Ovary (tissue), 7 donors: ENCODE measurements at regions not wholly inside any gene's neighbourhood (a gene's known extent, or its start where the extent isn't known, plus 50 kb on each side); places are given as distances from the start of the nearest gene placed in this dataset.

Source experiments
- DNase-seq, 5 donors: peaks; one replicate each; pipeline ENCODE4 v3.0.0-alpha.2; 2019 to 2020
- H3K27ac ChIP-seq, 2 donors: fragments of 200-600 bp; one replicate each; pipeline versions ENCODE4 v1.5.1 to v1.8.0; 2019 to 2022
- H3K27me3 ChIP-seq: fragments of 200-600 bp; one replicate; pipeline ENCODE4 v1.8.0; 2022
- H3K36me3 ChIP-seq: fragments of 200-600 bp; sonication (generic); one replicate; pipeline ENCODE4 v1.5.1; 2019
- H3K4me1 ChIP-seq: one replicate; pipeline ENCODE4 v1.8.1; 2013; ENCODE audit warnings: mild to moderate bottlenecking, moderate library complexity; ENCODE audit not compliant: insufficient read depth
- H3K4me3 ChIP-seq: fragments of 200-600 bp; sonication (generic); one replicate; pipeline ENCODE4 v1.5.1; 2017
- H3K9me3 ChIP-seq, 2 donors: fragments of 200-600 bp in 1 of 2; sonication (generic) in 1 of 2; one replicate each; pipeline versions ENCODE4 v1.5.1 to v1.8.1; 2013 to 2019; ENCODE audit warnings: mild to moderate bottlenecking in 1 of 2, moderate library complexity in 1 of 2
- EP300 ChIP-seq: sonication (generic); formaldehyde crosslinking; IDR thresholded peaks from one replicate; pipeline ENCODE4 v1.6.1; 2017; ENCODE audit warnings: antibody characterized with exemption
- POLR2A ChIP-seq: fragments of 450-650 bp; IDR thresholded peaks from one replicate; pipeline ENCODE4 v1.6.1; 2017; ENCODE audit warnings: antibody characterized with exemption, mild to moderate bottlenecking, moderate library complexity
- WGBS, 3 donors: extraction: QIAGEN DNeasy Blood & Tissue Kit in 1 of 3; methylation state at CpG; one replicate each; pipeline versions ENCODE4 v1.1.5 to v1.1.7; 2013 to 2017; 5-methylcytosine and 5-hydroxymethylcytosine counted together
- intact Hi-C, 4 donors: fragments of 100-400 bp; cut with DNase I; formaldehyde crosslinking; loops; one replicate each; pipeline versions ENCODE4 v1.11.0 to v1.15.1; 2022 to 2023
- TF ChIP-seq, protein P1 (sequence below), 3 donors: fragments of 450-650 bp in 2 of 3; fragments of 200-600 bp in 1 of 3; IDR thresholded peaks; one replicate each; pipeline versions ENCODE4 v1.5.1 to v1.8.0; 2016 to 2022; ENCODE audit warnings: antibody characterized with exemption in 3 of 3, mild to moderate bottlenecking in 1 of 3
- donor health status: DM: no; HTN: no; CAD: no; lungs with moderate emphysema.
- donor health status: DM: no; HTN: no; CAD: no.
- donor health status: Bipolar disorder and iron deficiency.
- donor health status: DM: no; HTN: no; CAD: no.
- donor health status: DM: yes; HTN: yes; CAD: no.

- no peak for DNase-seq
- Histone ChIP-seq H3K27ac (no peak overlapping the region), H3K36me3 (no peaks in the 10 kb centered on the region), H3K9me3 (no peaks in the 10 kb centered on the region), H3K4me1 (no peaks in the 10 kb centered on the region), H3K27me3 (no peaks in the 10 kb centered on the region), H3K4me3 (no peak overlapping the region)
- WGBS, 3 donors = 68 to 69% (median 69%) methylated on average over 4 of the region's 4 CpGs
- TF ChIP-seq POLR2A = no peak
- TF ChIP-seq, protein P1, sequence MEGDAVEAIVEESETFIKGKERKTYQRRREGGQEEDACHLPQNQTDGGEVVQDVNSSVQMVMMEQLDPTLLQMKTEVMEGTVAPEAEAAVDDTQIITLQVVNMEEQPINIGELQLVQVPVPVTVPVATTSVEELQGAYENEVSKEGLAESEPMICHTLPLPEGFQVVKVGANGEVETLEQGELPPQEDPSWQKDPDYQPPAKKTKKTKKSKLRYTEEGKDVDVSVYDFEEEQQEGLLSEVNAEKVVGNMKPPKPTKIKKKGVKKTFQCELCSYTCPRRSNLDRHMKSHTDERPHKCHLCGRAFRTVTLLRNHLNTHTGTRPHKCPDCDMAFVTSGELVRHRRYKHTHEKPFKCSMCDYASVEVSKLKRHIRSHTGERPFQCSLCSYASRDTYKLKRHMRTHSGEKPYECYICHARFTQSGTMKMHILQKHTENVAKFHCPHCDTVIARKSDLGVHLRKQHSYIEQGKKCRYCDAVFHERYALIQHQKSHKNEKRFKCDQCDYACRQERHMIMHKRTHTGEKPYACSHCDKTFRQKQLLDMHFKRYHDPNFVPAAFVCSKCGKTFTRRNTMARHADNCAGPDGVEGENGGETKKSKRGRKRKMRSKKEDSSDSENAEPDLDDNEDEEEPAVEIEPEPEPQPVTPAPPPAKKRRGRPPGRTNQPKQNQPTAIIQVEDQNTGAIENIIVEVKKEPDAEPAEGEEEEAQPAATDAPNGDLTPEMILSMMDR (IDR thresholded peaks at IDR 0.05) = no peak
- intact Hi-C loops = no loop called here
These were observed 310.6 kb upstream of the TSHZ3 start for GRCh38 chr19:31659897-31660210.

DNA sequence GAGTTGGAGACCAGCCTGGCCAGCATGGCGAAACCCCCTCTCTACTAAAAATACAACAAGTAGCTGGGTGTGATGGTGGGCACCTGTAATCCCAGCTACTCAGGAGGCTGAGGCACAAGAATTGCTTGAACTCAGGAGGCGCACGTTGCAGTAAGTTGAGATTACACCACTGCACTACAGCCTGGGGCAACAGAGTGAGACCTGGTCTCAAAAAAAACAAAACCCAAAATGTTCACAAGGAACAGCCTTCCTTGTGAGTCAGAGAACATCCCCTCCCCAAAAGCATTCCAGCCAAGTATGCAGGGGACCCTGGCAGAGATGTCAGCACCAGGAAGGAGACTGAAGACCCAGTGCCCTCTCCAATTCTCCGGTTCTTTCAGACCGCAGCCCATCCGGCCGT is 314.9 kb upstream of the TSHZ3 start:
- Histone ChIP-seq H3K4me3 (no peak overlapping the region), H3K27ac (no peak overlapping the region), H3K36me3 (no peaks in the 10 kb centered on the region), H3K4me1 (no peaks in the 10 kb centered on the region), H3K27me3 (no peaks in the 10 kb centered on the region), H3K9me3 (no peaks in the 10 kb centered on the region)
- intact Hi-C loops = no loop called here
- TF ChIP-seq, protein P1 (IDR thresholded peaks at IDR 0.05) = no peak
- TF ChIP-seq POLR2A = no peak
- TF ChIP-seq EP300 = no peak
- DNase-seq = no peak
- WGBS, 3 donors = 84 to 89% (median 87%) methylated on average over 7 of the region's 7 CpGs

GRCh38 chr19:31664997-31665396 is 315.8 kb upstream of the TSHZ3 start:
- intact Hi-C loops = no loop called here
- H3K27me3 ChIP-seq = no peaks in the 10 kb centered on the region
- H3K27ac ChIP-seq = no peak overlapping the region
- H3K36me3 ChIP-seq = no peaks in the 10 kb centered on the region
- DNase-seq = no peak
- no peaks in the 10 kb centered on the region for H3K4me1 ChIP-seq
- WGBS, 3 donors = 87 to 93% (median 88%) methylated on average over 6 of the region's 6 CpGs
- no peak overlapping the region for H3K4me3 ChIP-seq
- TF ChIP-seq EP300 = no peak
- TF ChIP-seq, protein P1 (IDR thresholded peaks at IDR 0.05) = no peak
- TF ChIP-seq POLR2A = no peak
- H3K9me3 ChIP-seq = no peaks in the 10 kb centered on the region

DNA sequence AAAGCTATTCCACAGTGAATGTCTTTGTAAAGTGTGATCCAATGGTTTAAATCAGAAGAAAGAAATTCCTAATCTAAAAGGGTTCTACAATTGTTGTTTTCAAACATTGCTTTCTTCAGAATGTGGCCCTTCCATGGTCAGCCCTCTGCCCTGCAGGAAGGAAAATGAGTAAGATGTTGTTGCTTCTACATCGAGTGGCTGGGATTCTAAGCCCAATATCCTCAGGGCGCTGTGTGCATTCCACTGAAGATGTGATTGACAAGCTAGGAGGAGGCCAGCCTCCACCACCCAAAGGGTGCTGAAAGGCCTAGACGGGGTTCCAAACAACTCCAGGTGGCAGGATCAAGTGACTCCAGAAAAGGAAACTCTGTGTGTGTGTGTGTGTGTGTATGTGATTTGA is 316.9 kb upstream of the TSHZ3 start:
- H3K4me3 ChIP-seq = no peak overlapping the region
- H3K36me3 ChIP-seq = no peaks in the 10 kb centered on the region
- no peaks in the 10 kb centered on the region for H3K4me1 ChIP-seq
- 73 to 78% (median 74%) methylated on average over 3 of the region's 3 CpGs for WGBS, 3 donors
- TF ChIP-seq POLR2A = no peak
- TF ChIP-seq, protein P1 (IDR thresholded peaks at IDR 0.05) = no peak
- no peak for DNase-seq
- H3K9me3 ChIP-seq = no peaks in the 10 kb centered on the region
- intact Hi-C loops = no loop called here
- no peaks in the 10 kb centered on the region for H3K27me3 ChIP-seq
- no peak overlapping the region for H3K27ac ChIP-seq

DNA sequence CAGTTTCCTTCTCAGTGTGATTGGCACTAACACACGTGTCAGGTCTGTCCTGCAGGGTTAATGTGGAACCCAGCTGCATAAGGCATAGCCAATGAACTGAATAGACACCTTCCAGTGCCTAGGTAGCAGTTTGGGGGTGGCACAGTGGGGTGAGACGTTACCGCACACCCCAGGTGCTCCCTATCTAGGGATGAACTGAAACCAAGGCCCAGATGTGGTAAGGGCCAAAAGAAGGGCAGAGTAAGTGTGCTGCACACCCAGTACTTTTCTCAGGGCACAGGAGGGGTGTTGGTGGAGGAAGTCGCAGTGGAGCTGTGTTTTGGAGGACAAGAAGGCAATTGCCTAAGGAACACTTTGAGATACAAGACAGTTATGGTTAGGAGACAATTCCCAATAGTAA is 317.9 kb upstream of the TSHZ3 start:
- Histone ChIP-seq H3K27ac (no peak overlapping the region), H3K9me3 (no peaks in the 10 kb centered on the region), H3K36me3 (no peaks in the 10 kb centered on the region), H3K4me1 (no peaks in the 10 kb centered on the region), H3K4me3 (no peak overlapping the region), H3K27me3 (no peaks in the 10 kb centered on the region)
- 85 to 91% (median 91%) methylated on average over 4 of the region's 4 CpGs for WGBS, 3 donors
- TF ChIP-seq EP300 (no peak), POLR2A (no peak)
- TF ChIP-seq, protein P1 (IDR thresholded peaks at IDR 0.05) = no peak
- intact Hi-C loops = no loop called here
- no peak for DNase-seq
